ENCODE measurements at regions not wholly inside any gene's neighbourhood (a gene's known extent, or its start where the extent isn't known, plus 50 kb on each side); places are given as distances from the start of the nearest gene placed in this dataset.
"Not testable (repeated sequence)": the region's sequence is repeated elsewhere in the genome, so short reads cannot be mapped to it uniquely, and the experiment has no call there.

DNA sequence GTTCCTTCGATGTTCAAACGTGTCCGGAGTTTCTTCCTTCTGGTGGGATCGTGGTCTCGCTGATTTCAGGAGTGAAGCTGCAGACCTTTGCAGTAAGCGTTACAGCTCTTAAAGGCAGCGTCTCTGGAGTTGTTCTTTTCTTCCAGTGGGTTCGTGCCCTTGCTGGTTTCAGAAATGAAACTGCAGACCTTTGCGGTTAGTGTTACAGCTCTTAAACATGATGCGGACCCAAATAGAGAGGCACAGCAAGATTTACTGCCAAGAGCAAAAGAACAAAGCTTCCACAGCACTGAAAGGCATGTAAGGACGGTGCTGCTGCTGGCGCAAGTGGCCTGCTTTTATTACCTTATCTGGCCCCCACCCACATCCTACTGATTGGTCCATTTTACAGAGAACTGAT lies 931.4 kb downstream of the IPMK start:
- no peak overlapping the region for H3K27ac ChIP-seq
- TF ChIP-seq, protein P1, sequence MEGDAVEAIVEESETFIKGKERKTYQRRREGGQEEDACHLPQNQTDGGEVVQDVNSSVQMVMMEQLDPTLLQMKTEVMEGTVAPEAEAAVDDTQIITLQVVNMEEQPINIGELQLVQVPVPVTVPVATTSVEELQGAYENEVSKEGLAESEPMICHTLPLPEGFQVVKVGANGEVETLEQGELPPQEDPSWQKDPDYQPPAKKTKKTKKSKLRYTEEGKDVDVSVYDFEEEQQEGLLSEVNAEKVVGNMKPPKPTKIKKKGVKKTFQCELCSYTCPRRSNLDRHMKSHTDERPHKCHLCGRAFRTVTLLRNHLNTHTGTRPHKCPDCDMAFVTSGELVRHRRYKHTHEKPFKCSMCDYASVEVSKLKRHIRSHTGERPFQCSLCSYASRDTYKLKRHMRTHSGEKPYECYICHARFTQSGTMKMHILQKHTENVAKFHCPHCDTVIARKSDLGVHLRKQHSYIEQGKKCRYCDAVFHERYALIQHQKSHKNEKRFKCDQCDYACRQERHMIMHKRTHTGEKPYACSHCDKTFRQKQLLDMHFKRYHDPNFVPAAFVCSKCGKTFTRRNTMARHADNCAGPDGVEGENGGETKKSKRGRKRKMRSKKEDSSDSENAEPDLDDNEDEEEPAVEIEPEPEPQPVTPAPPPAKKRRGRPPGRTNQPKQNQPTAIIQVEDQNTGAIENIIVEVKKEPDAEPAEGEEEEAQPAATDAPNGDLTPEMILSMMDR (IDR thresholded peaks at IDR 0.05): no peak
- TF ChIP-seq ZFX (IDR thresholded peaks at IDR 0.05; ENCODE audit: borderline replicate concordance): no peak

DNA sequence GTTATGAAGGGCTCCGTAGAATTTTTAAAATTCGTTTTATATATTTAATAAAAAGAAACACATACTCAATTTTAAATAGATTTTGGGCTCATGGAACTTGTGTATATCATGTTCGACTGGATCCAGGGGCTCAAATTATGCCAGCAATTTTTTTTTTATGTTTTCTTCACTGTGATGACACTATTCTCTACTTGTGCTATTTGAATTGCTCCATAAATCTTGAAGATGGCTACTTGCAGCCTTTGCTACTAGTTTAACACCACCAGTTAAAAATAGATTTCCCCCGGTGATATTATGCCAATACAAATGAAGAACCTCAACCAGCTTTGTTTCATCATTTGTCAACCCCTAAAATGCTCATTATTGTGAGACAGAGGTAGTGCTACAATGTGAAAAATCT lies 933.2 kb downstream of the IPMK start:
- no peak overlapping the region for H3K27ac ChIP-seq
- no peak for TF ChIP-seq ZFX (IDR thresholded peaks at IDR 0.05; ENCODE audit: borderline replicate concordance)
- TF ChIP-seq, protein P1 (IDR thresholded peaks at IDR 0.05): no peak

DNA sequence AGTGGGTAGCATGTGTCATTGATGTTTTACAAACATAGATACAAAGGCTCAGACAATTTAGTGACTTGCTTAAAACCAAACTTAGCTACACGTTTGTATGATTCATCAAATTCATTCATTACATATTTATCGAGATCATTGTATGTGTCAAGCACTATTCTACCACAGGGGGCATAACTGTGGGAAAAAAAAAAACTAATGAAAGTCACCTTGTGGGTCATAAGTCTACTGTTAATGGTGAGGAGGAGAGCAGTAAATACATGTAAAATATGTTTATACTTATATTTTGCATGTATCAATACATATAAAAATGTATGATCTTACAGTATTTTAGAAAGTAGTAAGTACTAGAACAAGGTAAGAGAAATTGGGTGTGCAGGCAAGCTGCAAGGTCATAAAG lies 933.8 kb downstream of the IPMK start:
- TF ChIP-seq ZFX (IDR thresholded peaks at IDR 0.05; ENCODE audit: borderline replicate concordance): no peak
- TF ChIP-seq, protein P1 (IDR thresholded peaks at IDR 0.05): peak; percentile 19; the same call in 1 of the 2 replicates
- no peak overlapping the region for H3K27ac ChIP-seq

DNA sequence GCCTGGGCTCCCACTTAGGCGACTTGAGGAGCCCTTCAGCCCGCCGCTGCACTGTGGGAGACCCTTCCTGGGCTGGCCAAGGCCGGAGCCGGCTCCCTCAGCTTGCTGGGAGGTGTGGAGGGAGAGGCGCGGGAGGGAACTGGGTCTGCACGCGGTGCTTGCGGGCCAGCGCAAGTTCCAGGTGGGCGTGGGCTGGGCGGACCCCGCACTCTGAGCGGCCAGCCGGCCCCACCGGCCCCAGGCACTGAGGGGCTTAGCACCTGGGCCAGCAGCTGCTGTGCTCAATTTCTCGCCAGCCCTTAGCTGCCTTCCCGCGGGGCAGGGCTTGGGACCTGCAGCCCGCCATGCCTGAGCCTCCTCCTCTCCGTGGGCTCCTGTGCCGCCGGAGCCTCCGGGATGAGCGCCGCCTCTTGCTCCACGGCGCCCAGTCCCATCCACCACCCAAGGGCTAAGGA lies 946.3 kb downstream of the IPMK start:
- not testable (repeated sequence) for H3K27ac ChIP-seq

DNA sequence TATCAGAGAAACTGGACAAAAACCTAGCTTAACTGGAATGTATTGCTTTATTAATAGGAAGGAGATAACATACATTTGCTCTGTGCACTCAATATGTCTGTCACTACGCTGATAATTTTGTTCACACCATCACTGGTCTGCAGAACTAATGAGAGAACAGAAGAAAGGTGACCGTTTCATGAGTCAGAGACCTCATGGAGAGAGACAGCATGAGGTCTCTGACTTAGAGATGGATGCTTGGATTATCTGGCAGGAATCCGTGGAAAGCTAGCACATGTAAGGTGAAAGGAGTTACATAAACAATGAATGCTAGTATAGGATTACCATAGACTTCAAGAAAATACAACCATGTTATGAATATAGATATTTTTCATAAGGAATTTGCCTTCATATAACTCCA lies 947.3 kb downstream of the IPMK start:
- TF ChIP-seq ZFX (IDR thresholded peaks at IDR 0.05; ENCODE audit: borderline replicate concordance): no peak
- TF ChIP-seq, protein P1 (IDR thresholded peaks at IDR 0.05): no peak
- no peak overlapping the region for H3K27ac ChIP-seq

DNA sequence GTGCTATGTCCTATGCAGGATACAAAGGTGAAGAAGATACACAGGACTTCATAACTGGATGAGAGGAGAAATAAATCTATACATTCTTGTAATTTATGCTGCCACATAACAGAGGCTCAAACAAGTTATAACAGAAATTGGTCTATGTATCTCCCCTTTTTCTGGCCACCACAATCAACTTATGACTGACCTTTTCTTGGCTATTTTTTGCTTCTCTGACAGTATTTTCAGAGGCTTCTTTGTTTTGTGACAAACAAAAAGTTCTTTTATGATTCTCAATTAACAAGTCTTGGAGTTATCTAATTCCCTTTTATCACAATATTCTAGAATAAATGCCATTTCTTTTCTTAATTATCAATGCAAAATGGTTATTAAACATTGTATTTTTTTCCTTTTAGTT lies 953.0 kb upstream of the ZWINT start:
- no peak for TF ChIP-seq ZFX (IDR thresholded peaks at IDR 0.05; ENCODE audit: borderline replicate concordance)
- TF ChIP-seq, protein P1 (IDR thresholded peaks at IDR 0.05): no peak
- no peak overlapping the region for H3K27ac ChIP-seq

DNA sequence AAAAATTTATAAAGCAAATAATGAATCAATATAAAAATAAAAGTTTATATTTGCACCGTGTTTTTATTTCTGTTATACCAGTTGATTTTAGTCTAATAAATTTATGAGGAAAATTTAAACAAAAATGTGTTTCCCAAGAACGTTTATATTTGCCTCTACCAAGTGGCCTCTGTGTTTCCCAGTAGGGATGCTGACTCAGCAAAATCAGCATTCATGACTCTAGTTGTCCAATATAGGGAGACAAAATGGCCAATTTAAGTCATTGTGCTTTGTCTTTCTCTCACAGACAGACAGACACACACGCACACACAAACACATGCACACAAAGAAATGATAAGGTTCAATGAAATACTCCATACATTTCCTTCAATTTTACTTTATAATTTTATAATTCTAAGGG lies 942.5 kb upstream of the ZWINT start:
- TF ChIP-seq, protein P1 (IDR thresholded peaks at IDR 0.05): no peak

DNA sequence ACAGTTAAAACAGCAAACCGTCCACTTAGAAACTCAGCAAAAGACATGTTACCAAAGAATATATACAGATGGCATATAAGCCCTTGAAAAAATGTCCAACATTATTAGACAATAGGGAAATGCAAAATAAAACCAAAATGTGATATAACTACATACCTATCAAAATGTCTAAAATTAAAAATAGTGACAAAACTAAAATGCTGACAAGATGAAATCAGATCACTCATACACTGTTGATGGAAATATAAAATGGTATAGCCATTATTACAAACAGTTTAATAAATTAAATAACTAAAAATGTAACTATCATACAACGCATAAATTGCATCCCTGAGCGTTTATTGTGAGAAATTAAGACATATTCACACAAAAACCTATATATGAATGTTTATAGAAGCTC lies 939.7 kb upstream of the ZWINT start:
- H3K27ac ChIP-seq: no peak overlapping the region
- TF ChIP-seq, protein P1 (IDR thresholded peaks at IDR 0.05): no peak
- TF ChIP-seq ZFX (IDR thresholded peaks at IDR 0.05; ENCODE audit: borderline replicate concordance): no peak

More for the DNA sequence above, 942.5 kb upstream of the ZWINT start:
- H3K27ac ChIP-seq: no peak overlapping the region

Measured in 22Rv1 (cell line).